K562 (cell line): ENCODE measurements at regions not wholly inside any gene's neighbourhood (a gene's known extent, or its start where the extent isn't known, plus 50 kb on each side); places are given as distances from the start of the nearest gene placed in this dataset.

ENCODE experiments used
- ATAC-seq: fragments of 200-7000 bp; cut with Tn5 transposase; 3 replicates; pipeline ENCODE4 v1.9.1; 2020; ENCODE audit warnings: moderate library complexity
- BruUV-seq: library from RNA; stranded (reverse); fragments of 400-500 nt; replicated peaks from 2 replicates; lab custom pipeline; 2021; lab: Mats Ljungman, UMichigan
- CTCF ChIA-PET: fragments of 300-600 bp; formaldehyde crosslinking; extraction: SDS; loops from one replicate; lab custom pipeline; 2021; ENCODE audit warnings: low intra/inter-chr PET ratio; lab: Yijun Ruan, JAX
- POLR2A ChIA-PET: fragments of 300-600, 350-650 bp; sonication (Branson Sonifier 250); formaldehyde crosslinking; extraction: SDS; loops from one replicate; lab custom pipeline; 2021; ENCODE audit warnings: antibody characterized with exemption, inconsistent platforms; lab: Yijun Ruan, JAX
- DNase-seq, 4 experiments: peaks; one replicate each; pipeline versions ENCODE4 v3.0.0 to v3.0.0-alpha.2; 2011 to 2018; ENCODE audit warnings: low spot score in 3 of 4, mixed read lengths in 3 of 4; ENCODE audit errors: extremely low read depth in 1 of 4
- FAIRE-seq: peaks from 2 replicates; lab custom pipeline; 2011; peaks lifted over from hg19 to GRCh38; lab: Jason Lieb, UNC
- H2AFZ ChIP-seq: 2 replicates; pipeline ENCODE4 v1.6.0; 2011; ENCODE audit warnings: low read depth, low read length, control low read depth, inconsistent platforms
- H3K27ac ChIP-seq: fragments of 200-600 bp; 3 replicates; pipeline ENCODE4 v1.8.0; 2011; ENCODE audit warnings: low read depth, mild to moderate bottlenecking, control low read depth, inconsistent platforms, low read length, moderate library complexity, mixed read lengths; ENCODE audit errors: extremely low read depth
- H3K27me3 ChIP-seq, 2 experiments: fragments of 300-600 bp in 1 of 2; 2 replicates in 1 of 2; 3 replicates in 1 of 2; pipeline versions ENCODE4 v1.6.0 to v1.8.0; 2011; ENCODE audit warnings: inconsistent platforms in 2 of 2, low read length in 2 of 2, mild to moderate bottlenecking in 1 of 2, mixed read lengths in 1 of 2, moderate library complexity in 1 of 2; ENCODE audit not compliant: control insufficient read depth in 2 of 2, insufficient read depth in 2 of 2
- H3K36me3 ChIP-seq: fragments of 300-600 bp; 3 replicates; pipeline ENCODE4 v1.8.0; 2011; ENCODE audit warnings: mild to moderate bottlenecking, low read length, inconsistent platforms; ENCODE audit not compliant: control insufficient read depth, insufficient read depth
- H3K4me1 ChIP-seq, 2 experiments: fragments of 200-600 bp in 1 of 2; replicated peaks in 1 of 2; 2 replicates in 1 of 2; 3 replicates in 1 of 2; pipeline versions ENCODE4 v1.5.1 to v1.8.0; 2011; ENCODE audit warnings: inconsistent platforms in 2 of 2, low read length in 2 of 2, mild to moderate bottlenecking in 1 of 2, mixed read lengths in 1 of 2, moderate library complexity in 1 of 2; ENCODE audit not compliant: control insufficient read depth in 2 of 2, insufficient read depth in 2 of 2
- H3K4me2 ChIP-seq: 2 replicates; pipeline ENCODE4 v1.6.1; 2011; ENCODE audit warnings: low read length, control low read depth, inconsistent platforms, mixed read lengths; ENCODE audit not compliant: insufficient read depth
- H3K4me3 ChIP-seq: fragments of 200-600 bp; sonication (generic), shearing (Covaris generic); 2 replicates; pipeline ENCODE4 v1.5.1; 2016; ENCODE audit warnings: control low read depth, inconsistent platforms
- H3K79me2 ChIP-seq: fragments of 200-600 bp; 3 replicates; pipeline ENCODE4 v1.8.0; 2011; ENCODE audit warnings: low read length, inconsistent platforms; ENCODE audit not compliant: control insufficient read depth, insufficient read depth
- H3K9ac ChIP-seq, 2 experiments: 2 replicates each; pipeline versions ENCODE4 v1.6.0 to v1.6.1; 2011; ENCODE audit warnings: low read depth in 2 of 2, low read length in 2 of 2, control low read depth in 1 of 2, inconsistent platforms in 1 of 2, mild to moderate bottlenecking in 1 of 2, mixed read lengths in 1 of 2; ENCODE audit not compliant: insufficient read depth in 1 of 2
- H3K9me1 ChIP-seq: one replicate; pipeline ENCODE4 v1.6.0; 2011; ENCODE audit warnings: inconsistent platforms, mild to moderate bottlenecking, low read length, moderate library complexity; ENCODE audit not compliant: control insufficient read depth, insufficient read depth
- H3K9me3 ChIP-seq: replicated peaks from 2 replicates; pipeline ENCODE4 v1.5.1; 2011; ENCODE audit warnings: low read depth, low read length, inconsistent platforms; ENCODE audit not compliant: control insufficient read depth, insufficient read depth
- H4K20me1 ChIP-seq: replicated peaks from 2 replicates; pipeline ENCODE4 v1.6.1; 2011; ENCODE audit warnings: low read length, inconsistent platforms, mixed read lengths; ENCODE audit not compliant: control insufficient read depth, insufficient read depth
- BACH1 ChIP-seq: fragments of 200-800 bp; sonication (Bioruptor generic); IDR thresholded peaks from 2 replicates; pipeline ENCODE4 v1.6.1; 2016; ENCODE audit warnings: missing genetic modification characterization, missing compliant biosample characterization
- FOXA3 ChIP-seq, 2 experiments: fragments of 450-650 bp in 1 of 2; sonication (generic) in 1 of 2; formaldehyde crosslinking; IDR thresholded peaks in 1 of 2; conservative IDR thresholded peaks in 1 of 2; 2 replicates each; pipeline versions ENCODE4 v1.4.0 to v1.8.0; 2020 to 2022; ENCODE audit warnings: mild to moderate bottlenecking in 2 of 2, missing genetic modification reagents in 1 of 2
- HOXB6 ChIP-seq: fragments of 250-450 bp; sonication (Bioruptor Pico); IDR thresholded peaks from 2 replicates; pipeline ENCODE4 v1.5.1; 2022; ENCODE audit warnings: mild to moderate bottlenecking, borderline replicate concordance
- MYNN ChIP-seq, 2 experiments: sonication (generic); formaldehyde crosslinking in 1 of 2; IDR thresholded peaks; 2 replicates each; pipeline versions ENCODE4 v1.5.0 to v1.6.1; 2016 to 2020; ENCODE audit warnings: antibody characterized with exemption in 1 of 2, missing genetic modification reagents in 1 of 2
- POLR2A ChIP-seq: fragments of 450-650 bp; conservative IDR thresholded peaks from 2 replicates; pipeline ENCODE4 v1.6.1; 2016
- POLR2B ChIP-seq: fragments of 450-650 bp; IDR thresholded peaks from 2 replicates; pipeline ENCODE4 v1.6.1; 2018; ENCODE audit warnings: low read depth; ENCODE audit not compliant: partially characterized antibody
- RBM17 ChIP-seq: fragments of 200-400 bp; formaldehyde crosslinking; IDR thresholded peaks from 2 replicates; pipeline ENCODE4 v1.6.1; 2017; ENCODE audit warnings: low read depth, mild to moderate bottlenecking, low read length, borderline replicate concordance
- SFPQ ChIP-seq: fragments of 200-400 bp; formaldehyde crosslinking; IDR thresholded peaks from 2 replicates; pipeline ENCODE4 v1.6.1; 2017; ENCODE audit warnings: mild to moderate bottlenecking, low read depth, low read length, moderate library complexity
- SLC30A9 ChIP-seq: fragments of 250-450 bp; sonication (Bioruptor Pico); IDR thresholded peaks from 2 replicates; pipeline ENCODE4 v1.8.0; 2022; ENCODE audit warnings: mild to moderate bottlenecking, moderate library complexity
- SNRNP70 ChIP-seq: fragments of 200-400 bp; formaldehyde crosslinking; optimal IDR thresholded peaks from 2 replicates; pipeline ENCODE3; 2017; ENCODE audit warnings: low read depth, low read length
- ZC3H11A ChIP-seq: IDR thresholded peaks from 2 replicates; pipeline ENCODE4 v1.6.1; 2012; ENCODE audit warnings: low read depth, low read length, improper control_type of control experiment
- ZNF511 ChIP-seq: sonication (generic); formaldehyde crosslinking; IDR thresholded peaks from 2 replicates; pipeline ENCODE4 v1.8.0; 2022; ENCODE audit warnings: mild to moderate bottlenecking, missing genetic modification reagents
- WGBS: fragments of 100-300 bp; shearing (Covaris generic); methylation state at CpG from one replicate; pipeline ENCODE4 v1.1.6; 2016; ENCODE audit warnings: low coverage, mixed read lengths; ENCODE audit not compliant: insufficient coverage; ENCODE audit errors: missing lambda C conversion rate; 5-methylcytosine and 5-hydroxymethylcytosine counted together
- in situ Hi-C: fragments of 300-500 bp; cut with MboI; formaldehyde crosslinking; loops from 4 replicates; pipeline ENCODE4 v1.15.0; 2018; ENCODE audit warnings: inconsistent platforms, mixed read lengths
- intact Hi-C: fragments of 100-400 bp; cut with micrococcal nuclease; formaldehyde crosslinking; loops from 2 replicates; pipeline ENCODE4 v1.14.2; 2022

- Histone ChIP-seq H2AFZ (no peak overlapping the region), H3K4me1 (no peaks in the 10 kb centered on the region), H3K36me3 (no peaks in the 10 kb centered on the region), H3K9me1 (no peaks in the 10 kb centered on the region), H3K27ac (no peak overlapping the region), H3K4me2 (no peak overlapping the region), H3K9me3 (no peaks in the 10 kb centered on the region), H3K27me3 (peaks cover 0 to 23% of the 10 kb centered on the region in 2 experiments; a peak in 1 of 5 replicates), H3K79me2 (no peaks in the 10 kb centered on the region), H4K20me1 (no peaks in the 10 kb centered on the region), H3K9ac (no peak overlapping the region), H3K4me3 (no peak overlapping the region)
- DNase-seq (no peak), ATAC-seq (no peak), FAIRE-seq (no peak)
- CTCF ChIA-PET, result no interaction called here
- in situ Hi-C loops (no loop called here), intact Hi-C loops (no loop called here)
- TF ChIP-seq SFPQ (no peak), ZC3H11A (no peak), MYNN (IDR thresholded peaks at IDR 0.05) (no peak), MYNN (CRISPR knock-in tag; IDR thresholded peaks at IDR 0.05) (no peak), POLR2B (no peak), POLR2A (no peak), ZNF511 (no peak), HOXB6 (no peak), FOXA3 (CRISPR knock-in tag; conservative IDR thresholded peaks at IDR 0.05 in 1 of 2, IDR thresholded peaks at IDR 0.05 in 1 of 2) (no peak), SNRNP70 (no peak), BACH1 (tag) (no peak), SLC30A9 (CRISPR knock-in tag) (no peak), RBM17 (no peak)
- WGBS, result no CpG with 5 or more reads among the region's 1 CpG
- POLR2A ChIA-PET, result interaction anchor here (1.4 kb wide), 1 partner anchor 9 kb away, joined by 5 read pairs; no protein-coding TSS in a partner anchor
- no TSS peak for BruUV-seq
Measured at GRCh38 chr13:111638233-111638632, 317.8 kb downstream of the TEX29 start.
